HCEC 1CT (cell line): ENCODE measurements at regions not wholly inside any gene's neighbourhood (a gene's known extent, or its start where the extent isn't known, plus 50 kb on each side); places are given as distances from the start of the nearest gene placed in this dataset.
A peak's percentile ranks its signal among the peaks of the same experiment; 100 is the strongest.

Experiments
- DNase-seq: peaks from one replicate; pipeline ENCODE4 v3.0.0-alpha.2; 2017

DNA sequence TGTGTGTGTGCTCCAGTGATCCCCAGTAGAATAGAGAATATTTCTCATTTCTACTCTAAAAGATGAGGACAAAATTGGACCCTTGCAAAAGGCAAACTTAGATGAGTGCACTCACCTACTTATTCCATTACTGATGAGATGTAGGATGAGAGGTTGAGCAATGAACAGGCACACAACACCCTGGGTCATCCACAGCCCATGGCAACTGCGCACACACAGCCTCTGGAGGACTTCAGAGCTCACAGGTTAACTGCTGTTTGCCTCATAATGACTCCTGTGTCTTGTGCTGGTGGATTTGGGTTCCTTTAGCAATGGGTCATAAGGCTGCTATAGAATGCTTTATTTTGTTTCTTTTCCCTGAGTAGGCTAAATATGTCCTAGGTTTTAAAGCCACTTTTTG is 103.6 kb upstream of the TNFAIP3 start:
- DNase-seq, result no peak

DNA sequence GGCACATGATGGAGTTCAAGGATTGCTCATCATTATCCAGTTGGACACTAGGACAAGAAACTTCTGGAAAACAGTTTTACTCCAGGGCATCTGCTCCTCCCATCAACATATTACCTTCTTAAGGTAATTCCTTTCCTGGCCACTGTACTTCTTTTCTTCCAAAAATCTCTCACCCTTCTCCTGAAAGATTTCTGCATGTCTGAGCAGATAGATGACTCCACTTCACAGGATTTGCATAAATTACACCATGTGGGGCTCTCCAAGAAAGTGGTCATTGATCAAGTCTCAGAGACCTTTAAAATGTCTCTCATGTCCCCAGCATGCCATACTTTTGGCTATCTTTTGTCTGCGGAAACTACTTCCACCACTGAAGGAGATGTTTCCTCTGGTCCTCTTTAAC is 103.2 kb upstream of the TNFAIP3 start:
- no peak for DNase-seq

DNA sequence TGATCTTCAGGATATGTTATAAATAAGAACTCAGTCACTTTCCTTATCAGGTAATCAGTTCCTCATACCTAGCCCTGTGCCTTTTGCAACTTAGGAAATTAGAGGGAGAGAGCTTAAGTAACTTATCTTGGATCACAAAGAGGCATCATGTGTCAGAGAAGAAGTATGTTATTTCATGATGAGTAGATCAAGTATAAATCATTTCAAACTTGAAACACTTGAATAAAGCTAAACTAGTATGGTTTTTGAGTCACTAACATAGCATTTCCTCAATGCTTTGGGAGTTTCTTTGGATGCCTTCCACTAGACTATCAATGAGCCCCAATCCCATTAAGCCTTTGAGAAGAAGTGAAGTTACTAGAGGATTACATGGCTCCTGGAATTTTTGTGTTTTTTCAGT is 102.6 kb upstream of the TNFAIP3 start:
- peak; percentile 88 for DNase-seq

DNA sequence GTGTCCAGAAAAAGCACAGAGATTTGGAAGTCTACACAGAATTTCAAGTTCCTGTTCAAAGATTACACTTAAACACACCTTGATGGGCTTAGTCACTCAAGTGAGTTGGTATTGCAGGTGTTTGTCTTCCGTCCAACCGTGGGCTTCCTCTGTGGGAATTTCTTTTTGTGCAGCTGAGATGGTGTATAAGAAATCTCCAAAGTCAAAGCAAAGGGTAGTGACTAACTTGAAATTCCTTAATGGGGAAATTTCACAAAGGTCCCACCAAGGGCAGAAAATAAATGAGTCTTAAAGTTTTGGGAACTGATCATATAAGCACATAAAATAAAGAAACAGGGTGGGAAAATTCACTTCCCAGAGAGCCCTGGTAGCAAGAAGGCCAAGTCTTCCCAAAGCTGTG is 102.0 kb upstream of the TNFAIP3 start:
- DNase-seq, result peak; percentile 17

DNA sequence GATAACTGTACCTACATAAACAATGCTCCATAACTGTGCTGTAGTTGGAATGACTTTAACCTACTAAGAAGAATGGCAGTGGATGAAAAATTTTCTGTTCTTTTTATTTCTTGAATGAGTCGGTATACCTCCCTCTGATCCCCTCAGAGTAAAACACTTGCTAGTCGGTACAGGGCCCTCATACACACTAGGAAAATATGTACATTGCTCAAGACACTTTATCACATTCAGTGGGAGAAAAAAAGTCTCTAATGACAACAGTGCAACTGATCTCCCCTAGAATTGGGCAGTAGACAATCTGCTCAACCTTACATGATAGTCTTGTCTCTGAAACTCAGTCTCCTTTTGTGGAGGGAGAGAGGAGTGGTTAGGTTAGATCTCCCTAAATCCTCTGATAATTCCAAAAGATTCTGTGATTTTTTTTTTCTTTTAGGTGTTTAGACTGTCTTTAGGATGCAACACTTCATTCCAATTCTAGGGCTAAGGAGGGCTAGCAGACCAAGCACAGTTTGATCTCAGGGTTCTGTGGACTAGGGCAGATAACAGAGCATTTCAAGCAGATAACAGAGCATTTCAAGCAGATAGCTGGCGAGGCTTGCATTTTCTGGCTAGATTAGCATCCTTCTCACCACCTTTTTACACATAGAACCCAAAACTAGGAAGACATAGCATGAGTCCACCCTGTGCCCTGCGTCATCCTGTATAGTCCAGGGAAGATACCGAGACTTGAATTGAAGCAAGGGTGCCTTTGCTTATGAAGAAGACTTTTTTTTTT is 100.3 kb upstream of the TNFAIP3 start:
- DNase-seq, result no peak

DNA sequence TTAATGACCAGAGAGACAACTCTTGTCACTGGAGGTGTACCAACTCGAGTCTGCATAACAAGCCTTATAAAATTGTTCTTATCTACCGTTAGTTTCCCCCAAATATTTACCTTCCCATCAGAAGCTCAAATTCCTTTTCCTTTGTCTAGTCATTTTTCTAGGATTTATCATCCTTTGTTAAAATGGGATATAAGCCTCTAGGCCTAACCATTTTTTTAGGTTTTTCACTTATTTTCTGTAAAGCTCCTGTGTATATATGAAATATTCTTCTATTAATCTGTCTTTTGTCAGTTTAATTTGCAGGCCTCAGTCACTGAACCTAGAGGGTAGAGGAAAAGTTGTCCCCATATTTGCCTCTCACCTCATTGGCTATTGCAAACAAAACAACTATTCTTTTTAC is 99.6 kb upstream of the TNFAIP3 start:
- no peak for DNase-seq

DNA sequence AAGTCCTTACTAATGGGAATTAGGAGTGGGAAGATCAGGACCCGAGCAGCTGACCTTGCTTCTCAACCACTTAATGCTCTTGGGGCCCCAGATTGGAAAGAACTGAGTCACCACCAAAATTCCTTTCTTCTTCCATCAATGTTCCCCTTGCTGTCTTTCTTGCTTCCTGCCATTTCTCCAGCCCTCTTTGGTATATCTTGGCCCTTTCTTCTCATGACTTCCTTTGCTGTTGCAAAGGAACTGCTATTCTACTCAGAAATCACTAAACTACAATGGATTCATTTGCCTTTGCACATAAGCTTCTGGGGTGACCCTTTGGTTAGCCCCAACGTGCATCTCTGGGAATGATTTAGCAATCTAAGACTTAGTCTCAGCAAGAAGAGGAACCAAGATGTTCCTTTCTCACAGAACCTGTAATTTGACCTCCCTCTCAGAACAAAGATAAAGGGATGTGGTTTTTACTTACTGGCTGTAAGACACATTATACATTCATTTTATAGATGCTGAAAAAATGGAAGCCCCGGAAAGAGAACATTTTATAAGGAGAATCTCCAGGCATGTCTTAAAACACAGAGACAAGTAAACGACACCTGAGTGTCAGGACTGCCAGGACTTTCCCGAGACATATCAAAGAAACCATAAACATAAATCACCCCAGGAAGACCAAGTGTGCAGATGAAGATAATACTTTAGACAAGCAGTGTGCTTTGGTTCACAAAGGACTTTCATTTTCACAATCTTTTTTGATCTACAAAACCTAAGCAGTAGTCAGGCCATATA is 99.0 kb upstream of the TNFAIP3 start:
- DNase-seq, result peak; percentile 83

DNA sequence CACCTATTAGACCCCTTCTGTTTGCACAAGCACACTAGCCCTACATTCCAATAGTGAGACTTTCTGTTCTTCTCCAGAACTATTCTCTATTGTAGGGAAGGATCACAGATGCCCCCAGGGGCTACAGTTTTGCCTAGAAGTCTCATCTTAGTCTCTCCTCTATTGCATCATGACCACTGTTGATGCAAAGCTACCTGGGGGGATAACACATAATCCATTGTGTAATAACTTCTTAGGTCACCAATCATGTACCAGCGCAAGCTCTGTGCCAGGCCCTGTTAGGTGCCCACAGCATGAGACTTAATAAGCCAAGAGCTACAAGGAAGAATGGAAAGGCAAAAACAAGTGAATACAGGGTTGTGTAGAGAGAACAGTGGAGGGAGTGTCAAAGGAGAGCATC is 98.1 kb upstream of the TNFAIP3 start:
- DNase-seq, result no peak

DNA sequence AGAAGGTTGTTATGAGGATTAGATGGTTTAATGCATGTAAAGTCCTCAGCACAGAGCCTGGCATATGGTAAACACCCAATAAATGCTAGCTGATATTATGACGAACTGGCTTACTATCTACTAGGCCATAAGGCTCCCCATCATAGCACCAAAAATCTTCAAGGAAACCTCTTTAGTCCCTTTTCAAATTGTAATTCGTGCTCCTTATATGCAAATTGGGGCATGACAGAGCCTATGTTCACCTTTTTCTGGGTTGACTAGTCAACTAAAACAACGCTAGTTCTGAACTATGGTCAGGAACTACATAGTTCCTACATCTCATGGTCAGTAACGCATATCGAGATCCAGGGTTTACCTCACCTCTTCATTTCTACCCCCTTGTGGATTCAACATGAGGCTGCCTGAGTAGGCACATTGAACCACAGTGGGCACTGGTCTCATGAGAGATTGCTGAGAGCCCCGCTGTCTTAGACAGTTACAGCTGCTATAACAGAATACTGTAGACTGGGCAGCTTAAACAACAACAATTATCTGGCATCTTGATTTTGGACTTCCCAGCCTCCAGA is 97.2 kb upstream of the TNFAIP3 start:
- no peak for DNase-seq

DNA sequence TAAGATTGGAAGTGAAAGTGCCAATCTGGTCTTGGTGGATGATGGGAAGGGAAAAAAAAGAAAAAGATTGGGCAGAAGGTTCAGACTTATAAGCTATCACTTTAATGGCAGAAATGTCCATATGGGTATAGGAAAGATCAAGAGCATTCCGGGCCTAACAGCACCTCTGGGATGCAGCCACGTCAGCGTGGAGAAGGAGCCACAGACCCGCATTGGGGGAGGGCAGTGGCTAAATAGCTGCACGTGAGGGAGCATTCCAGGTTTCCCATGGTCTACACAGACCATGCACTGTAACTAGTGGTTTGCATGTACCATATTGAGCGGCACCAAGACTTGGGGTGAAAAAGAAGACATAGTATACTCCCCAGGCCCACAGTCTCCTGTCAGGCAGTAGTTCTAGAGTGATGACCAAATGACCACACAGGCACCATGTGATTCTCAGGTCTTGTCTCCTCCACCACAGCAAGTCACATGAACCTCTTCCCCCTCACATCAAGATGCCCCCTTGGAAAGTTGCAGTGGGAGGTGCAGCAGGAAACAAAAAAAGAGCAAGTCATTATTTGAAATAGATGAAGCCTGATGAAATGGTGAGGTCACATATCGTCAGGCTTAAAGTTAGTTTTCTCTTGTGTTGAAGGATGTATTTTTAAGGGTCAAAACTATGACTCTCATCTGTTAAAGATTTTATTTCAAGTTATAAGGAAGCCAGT is 94.4 kb upstream of the TNFAIP3 start:
- DNase-seq, result no peak

DNA sequence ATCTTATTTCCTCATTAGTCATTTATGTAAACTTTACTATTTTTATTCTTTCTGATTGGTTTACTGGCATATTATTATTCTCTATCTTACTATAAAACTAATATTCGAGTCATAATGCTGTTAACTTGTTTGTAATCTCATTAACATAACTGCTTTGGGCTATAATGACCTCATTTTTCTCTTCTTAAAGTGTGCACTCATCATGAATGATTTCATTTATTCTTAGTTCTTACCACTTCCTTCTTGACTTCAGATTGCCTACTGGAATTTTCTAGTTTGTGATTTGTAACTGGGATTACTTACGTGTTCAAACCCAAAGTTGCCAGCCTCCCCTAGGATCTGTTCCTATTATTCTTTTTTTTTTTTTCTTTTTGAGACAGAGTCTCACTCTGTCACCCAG is 91.8 kb upstream of the TNFAIP3 start:
- DNase-seq, result no peak

DNA sequence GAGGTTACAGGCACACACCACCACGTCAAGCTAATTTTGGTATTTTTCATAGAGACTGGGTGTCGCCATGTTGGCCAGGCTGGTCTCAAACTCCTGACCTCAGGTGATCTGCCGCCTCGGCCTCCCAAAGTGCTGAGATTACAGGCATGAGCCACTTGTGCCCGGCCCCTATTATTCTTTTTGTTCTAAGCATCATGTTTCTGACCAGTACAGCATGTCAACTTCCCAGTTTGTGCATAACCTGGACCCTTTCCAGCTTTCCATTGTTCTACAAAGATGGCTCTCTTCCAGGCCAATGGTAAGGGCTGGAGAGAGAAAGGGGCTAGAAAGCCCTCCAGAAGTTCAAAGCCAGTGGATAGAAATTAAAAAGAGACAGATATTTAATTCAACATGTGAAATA is 91.3 kb upstream of the TNFAIP3 start:
- DNase-seq, result no peak

DNA sequence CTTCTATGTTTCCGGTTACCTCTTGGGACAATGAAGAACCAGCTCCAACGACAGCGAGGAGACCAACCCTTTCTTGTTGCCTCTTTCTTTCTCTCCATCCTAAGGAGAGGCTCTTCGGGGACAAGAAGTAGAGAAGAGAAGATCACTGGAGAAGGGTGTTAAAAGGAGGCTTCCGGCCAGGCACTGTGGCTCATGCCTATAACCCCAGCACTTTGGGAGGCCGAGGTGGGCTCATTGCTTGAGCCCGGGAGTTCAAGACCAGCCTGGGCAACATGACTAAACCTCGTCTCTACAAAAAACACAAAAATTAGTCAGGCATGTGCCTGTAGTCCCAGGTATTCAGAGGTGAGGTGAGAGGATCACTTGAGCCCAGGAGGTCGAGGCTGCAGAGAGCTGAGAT is 90.8 kb upstream of the TNFAIP3 start:
- no peak for DNase-seq

DNA sequence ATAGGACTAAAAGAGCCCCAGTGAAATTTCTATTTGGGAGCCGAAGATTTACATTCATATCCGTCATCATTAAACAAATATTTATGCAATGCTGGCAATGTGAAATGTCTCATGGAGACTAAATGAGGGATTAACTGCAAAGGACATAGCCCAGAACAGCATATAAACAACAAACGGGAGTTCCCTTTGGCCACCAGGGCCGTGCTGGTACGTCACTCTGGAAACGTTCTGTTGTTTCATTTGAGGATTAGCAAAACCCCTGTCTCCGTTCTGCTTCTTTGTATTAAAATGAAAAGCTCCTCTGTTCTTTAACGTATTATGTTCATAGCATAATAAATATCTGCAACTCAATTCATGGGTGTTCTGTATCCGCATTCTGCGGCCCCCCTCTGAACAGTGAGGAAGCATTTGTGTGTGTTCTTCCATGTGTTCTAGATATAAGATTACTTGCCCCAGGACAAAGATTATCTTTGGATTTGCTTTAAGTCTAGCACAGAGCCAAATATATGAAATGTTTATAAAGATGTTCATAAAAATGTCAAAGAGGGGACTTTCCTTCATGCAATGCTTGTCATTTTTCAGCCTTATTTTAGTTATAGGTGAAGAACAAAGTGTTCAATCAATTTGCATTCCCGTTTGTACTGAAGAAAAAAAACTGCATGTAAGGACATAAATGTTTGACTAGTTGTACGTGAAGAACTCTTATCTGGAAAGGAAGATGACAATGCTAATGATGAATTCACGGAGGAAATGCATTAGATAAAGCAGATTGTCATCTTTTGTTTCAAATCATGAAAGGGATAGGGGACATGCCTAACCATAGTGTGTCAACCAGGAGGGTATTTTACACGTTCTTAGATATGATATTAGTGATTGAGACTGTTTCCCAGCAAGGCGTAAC is 90.0 kb upstream of the TNFAIP3 start:
- peak; percentile 70 for DNase-seq

DNA sequence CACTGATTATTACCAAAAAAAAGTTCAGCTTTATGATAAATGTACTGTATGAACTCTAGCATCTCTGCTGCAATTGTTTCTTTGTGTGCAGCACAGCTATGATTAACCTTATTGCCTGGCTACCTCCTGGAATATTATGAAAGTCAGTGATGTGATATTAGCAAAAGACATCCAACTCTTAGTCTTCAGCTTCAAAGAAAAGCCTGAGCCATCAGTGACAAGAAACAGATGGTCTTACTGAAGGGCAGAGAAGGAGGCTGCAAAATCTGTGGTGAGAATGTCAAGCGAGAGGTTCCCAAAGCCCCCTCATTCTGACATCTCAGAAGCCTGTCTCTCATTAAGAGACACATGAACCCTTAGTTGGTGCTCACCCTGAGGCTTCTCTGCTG is 89.4 kb upstream of the TNFAIP3 start:
- DNase-seq, result no peak

DNA sequence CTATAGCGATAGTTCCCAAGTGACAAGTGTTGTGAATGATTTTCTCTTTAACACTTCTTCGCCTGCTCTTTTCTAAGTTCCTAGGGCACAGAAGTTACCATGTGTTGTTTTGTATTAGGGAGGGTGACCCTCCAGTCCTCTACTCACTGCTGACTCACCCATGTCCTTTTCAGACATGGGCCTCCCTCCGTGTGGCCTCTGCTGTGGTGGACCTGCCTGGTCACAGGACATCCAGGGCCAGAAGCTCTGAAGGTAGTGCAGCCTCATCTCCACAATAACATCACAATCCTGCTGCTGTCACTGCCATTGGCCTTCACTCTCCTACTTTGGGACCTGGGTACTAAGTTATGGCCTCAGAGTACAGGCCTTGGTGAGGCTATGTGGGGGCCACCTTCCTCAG is 87.1 kb upstream of the TNFAIP3 start:
- no peak for DNase-seq

DNA sequence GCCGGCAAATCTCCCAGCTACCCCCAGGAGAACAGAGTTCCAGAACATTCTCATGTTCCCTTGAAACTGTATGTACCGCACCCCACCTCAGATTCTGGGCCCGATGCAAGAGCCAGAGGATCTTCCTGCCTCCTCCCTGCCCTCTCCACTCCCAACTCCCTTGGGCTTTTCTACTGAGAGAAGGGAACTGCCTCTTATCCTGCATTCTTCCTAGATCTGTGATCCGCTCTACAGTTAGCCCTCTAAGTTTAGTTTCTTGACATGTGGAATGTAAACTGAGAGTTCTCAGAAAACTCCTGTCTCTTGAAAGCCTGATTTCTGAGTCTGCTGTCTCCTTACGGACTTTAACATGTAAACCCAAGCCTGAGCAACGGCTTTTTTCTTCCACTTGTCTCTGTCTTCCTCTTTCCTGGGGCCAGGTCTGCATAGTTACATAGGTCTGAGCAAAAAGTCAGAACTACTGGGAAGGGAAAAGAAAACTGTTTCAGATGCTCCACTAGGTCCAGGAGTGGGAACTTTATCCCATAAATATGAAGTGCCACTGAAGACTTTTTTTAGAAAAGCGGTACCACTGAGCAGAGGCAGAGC is 86.5 kb upstream of the TNFAIP3 start:
- no peak for DNase-seq

DNA sequence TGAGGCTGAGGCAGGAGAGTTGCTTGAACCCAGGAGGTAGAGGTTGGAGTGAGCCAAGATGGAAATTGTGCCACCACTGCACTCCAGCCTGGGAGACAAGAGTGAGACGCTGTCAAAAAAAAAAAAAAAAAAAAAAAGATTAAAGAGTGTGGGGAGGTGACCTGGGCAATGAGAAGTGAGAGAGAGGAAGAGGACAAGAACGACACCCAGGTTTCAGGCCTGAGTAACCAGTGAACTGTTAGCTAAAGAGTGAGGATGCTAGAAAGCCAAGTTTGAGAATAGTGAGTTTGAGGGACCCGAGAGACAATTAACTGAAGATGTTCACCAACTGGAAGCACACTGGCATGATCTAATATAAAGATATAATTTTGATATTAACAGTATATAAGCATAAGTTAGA is 85.4 kb upstream of the TNFAIP3 start:
- DNase-seq, result no peak

DNA sequence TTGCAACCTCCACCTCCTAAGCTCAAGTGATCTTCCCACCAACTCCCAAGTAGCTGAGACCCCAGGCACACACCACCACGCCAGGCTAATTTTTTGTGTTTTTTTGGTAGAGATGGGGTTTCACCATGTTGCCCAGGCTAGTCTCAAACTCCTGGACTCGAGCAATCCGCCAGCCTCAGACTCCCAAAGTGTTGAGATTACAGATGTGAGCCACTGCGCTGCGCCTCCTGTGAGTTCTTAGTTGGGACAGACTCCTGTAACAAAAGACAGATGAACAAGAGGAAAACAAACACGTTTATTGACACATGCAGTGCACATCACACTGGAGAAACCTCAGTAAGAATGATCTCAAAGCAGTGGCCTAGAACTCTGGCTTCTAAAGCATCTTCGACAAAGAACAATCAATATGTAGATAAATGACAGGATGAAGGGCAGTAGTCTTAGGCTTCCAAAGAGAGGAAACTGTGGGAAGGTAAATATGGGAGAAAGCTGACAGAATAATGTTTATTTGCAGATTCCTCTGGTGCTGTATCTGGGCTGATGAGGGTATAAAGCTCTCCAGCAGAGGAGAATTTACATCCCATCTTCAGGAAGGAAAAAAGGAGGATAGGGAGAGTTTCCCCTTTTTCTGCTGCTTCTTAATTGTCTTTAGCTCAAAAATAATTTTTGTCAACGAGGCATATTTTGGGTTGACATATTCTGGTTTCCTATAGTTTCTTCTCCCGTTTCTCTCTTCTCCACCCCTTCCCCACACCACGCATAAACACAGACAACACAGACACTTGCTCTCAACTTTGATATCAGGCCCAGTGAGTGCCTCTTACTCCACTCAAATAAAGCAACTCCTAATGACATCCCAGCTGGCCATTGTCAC is 84.7 kb upstream of the TNFAIP3 start:
- no peak for DNase-seq

DNA sequence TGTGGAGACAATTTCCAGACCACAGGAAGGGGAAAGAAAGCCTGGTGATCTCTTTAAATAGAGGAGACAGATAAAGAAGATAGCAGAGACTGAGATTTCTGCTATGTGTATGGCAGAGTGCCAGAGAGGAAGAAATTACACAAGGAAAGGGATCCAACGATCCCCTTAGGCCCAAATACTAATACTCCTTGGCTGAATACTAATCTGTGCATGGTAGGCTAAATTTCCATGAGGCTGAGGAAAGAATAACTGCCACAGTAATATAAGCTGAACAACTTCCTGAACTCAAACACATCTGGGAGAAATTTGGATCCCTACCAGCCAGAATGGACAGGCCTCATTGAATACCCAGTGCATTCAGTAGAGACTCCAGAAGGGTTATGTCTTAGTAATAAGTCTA is 83.3 kb upstream of the TNFAIP3 start:
- no peak for DNase-seq

DNA sequence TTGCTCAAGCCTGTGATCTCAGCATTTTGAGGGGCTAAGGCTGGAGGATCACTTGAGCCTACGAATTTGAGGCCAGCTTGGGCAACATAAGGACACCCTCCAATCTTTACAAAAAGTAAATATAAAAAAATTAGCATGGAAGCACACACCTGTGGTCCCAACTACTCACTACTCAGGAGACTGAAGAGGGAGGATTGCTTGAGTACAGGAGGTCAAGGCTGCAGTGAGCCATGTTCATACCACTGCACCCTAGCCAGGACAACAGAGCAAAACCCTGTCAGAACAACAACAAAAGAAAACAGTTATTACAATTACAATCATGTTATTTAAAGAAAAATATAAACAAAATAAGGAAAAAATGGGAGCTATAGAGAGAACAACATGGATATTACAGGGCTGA is 82.5 kb upstream of the TNFAIP3 start:
- DNase-seq, result no peak
